ENCODE measurements at regions not wholly inside any gene's neighbourhood (a gene's known extent, or its start where the extent isn't known, plus 50 kb on each side); places are given as distances from the start of the nearest gene placed in this dataset.

DNA sequence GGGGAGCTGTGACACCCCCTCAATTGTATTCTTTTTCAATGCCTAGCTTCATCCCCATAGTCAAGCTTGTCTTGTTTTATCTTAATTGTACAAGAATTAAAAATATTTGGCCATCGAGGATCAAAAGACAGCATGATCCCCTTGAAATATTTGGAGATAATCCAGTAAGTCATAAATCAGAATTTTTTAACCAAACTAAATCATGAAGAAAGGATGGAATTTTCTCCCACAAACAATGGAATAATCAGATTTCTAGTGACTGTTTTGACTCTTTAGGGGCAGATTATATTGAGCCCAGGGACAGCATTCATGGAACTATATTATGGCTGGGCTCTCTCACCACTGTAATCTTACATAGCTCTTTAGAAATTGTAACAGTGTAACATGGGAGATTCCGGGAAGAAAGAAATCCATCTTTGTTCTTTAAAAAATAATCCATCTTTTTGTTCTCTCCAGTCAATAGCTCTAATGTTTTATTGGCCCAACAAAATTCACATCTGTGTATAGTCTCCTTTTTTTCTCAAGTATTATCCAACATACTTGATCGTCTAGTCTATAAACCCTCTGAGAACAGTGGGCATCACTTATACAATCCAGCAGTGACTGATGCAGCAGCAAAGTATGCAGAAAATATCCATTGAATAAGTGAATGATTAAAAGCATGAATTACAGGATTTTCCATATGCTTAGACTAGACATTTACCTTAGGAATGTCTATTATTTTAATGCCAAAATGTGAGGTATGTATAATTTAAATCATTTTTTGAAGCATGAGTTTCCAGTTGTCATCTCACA is 277.0 kb upstream of the PLSCR5 start:
- POLR2A ChIA-PET = no interaction called here
- Histone ChIP-seq H3K36me3 (replicated peaks in 1 of 2; ENCODE audit: control insufficient read depth in 1 of 2, insufficient read depth in 2 of 2, low read length in 1 of 2) (no peaks in the 10 kb centered on the region), H2AFZ (ENCODE audit: low read depth) (no peak overlapping the region), H3K9ac (no peak overlapping the region), H4K20me1 (ENCODE audit: insufficient read depth) (no peaks in the 10 kb centered on the region), H3K4me2 (no peak overlapping the region), H3K9me2 (no peaks in the 10 kb centered on the region), H3K27me3 (ENCODE audit: insufficient read depth) (no peaks in the 10 kb centered on the region), H3K27ac (ENCODE audit: low read depth in 2 of 2, low read length in 1 of 2) (no peak overlapping the region), H3K79me2 (ENCODE audit: insufficient read depth) (no peaks in the 10 kb centered on the region), H3K4me3 (ENCODE audit: low read depth in 2 of 2, low read length in 1 of 2) (no peak overlapping the region), H3K9me3 (no peaks in the 10 kb centered on the region), H3K4me1 (ENCODE audit: control insufficient read depth in 1 of 2, insufficient read depth in 2 of 2, low read depth in 1 of 2, low read length in 1 of 2) (no peaks in the 10 kb centered on the region; a peak in 1 of 4 replicates), H3F3A (replicated peaks; ENCODE audit: insufficient read depth) (no peaks in the 10 kb centered on the region)
- DNase-seq = no peak
- CTCF ChIA-PET = interaction anchor here (0.7 kb wide), 2 partner anchors 56 to 113 kb away, joined by 3 to 4 read pairs; no protein-coding TSS in a partner anchor
- 2% methylated on average over 3 of the region's 3 CpGs for WGBS (ENCODE audit: low lambda C conversion rate)
- TF ChIP-seq TAF1 (IDR thresholded peaks at IDR 0.05; ENCODE audit: borderline replicate concordance, low read depth, low read length) (no peak), POLR2AphosphoS5 (IDR thresholded peaks at IDR 0.05; ENCODE audit: low read depth, low read length) (no peak), TEAD4 (IDR thresholded peaks at IDR 0.05; ENCODE audit: borderline replicate concordance, insufficient read depth) (no peak), RXRA (IDR thresholded peaks at IDR 0.05; ENCODE audit: borderline replicate concordance, low read depth) (no peak), FOXJ3 (CRISPR knock-in tag; IDR thresholded peaks at IDR 0.05) (no peak), FOXM1 (IDR thresholded peaks at IDR 0.05; ENCODE audit: low read depth) (no peak)
- TF ChIP-seq, protein P1, sequence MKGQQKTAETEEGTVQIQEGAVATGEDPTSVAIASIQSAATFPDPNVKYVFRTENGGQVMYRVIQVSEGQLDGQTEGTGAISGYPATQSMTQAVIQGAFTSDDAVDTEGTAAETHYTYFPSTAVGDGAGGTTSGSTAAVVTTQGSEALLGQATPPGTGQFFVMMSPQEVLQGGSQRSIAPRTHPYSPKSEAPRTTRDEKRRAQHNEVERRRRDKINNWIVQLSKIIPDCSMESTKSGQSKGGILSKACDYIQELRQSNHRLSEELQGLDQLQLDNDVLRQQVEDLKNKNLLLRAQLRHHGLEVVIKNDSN (IDR thresholded peaks at IDR 0.05; ENCODE audit: borderline replicate concordance, low read depth) = no peak
- TF ChIP-seq, protein P2, sequence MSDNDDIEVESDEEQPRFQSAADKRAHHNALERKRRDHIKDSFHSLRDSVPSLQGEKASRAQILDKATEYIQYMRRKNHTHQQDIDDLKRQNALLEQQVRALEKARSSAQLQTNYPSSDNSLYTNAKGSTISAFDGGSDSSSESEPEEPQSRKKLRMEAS (IDR thresholded peaks at IDR 0.05; ENCODE audit: low read depth) = no peak

DNA sequence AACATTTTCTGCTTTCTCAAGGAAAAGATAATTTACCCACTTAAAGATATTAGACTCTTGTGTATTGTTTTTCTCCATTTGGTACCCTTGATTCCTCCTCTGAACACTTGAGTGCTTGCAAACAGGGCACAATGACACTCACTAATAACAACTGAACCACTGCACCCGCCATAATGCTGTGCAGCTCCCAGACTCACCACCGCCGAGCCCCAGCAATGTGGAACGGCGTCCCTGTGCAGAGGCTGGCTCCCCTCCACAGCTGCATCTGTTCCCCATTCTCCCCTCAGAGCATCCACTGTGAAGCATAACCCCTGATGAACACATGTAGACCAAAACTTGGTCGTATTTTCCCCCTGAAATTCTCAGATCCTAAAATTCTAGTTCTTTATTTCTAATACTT is 276.2 kb upstream of the PLSCR5 start:
- no peak for DNase-seq
- Histone ChIP-seq H3K9me3 (no peaks in the 10 kb centered on the region), H3K36me3 (replicated peaks in 1 of 2; ENCODE audit: control insufficient read depth in 1 of 2, insufficient read depth in 2 of 2, low read length in 1 of 2) (no peaks in the 10 kb centered on the region), H3K4me1 (ENCODE audit: control insufficient read depth in 1 of 2, insufficient read depth in 2 of 2, low read depth in 1 of 2, low read length in 1 of 2) (no peaks in the 10 kb centered on the region; a peak in 1 of 4 replicates), H3K27me3 (ENCODE audit: insufficient read depth) (no peaks in the 10 kb centered on the region), H2AFZ (ENCODE audit: low read depth) (no peak overlapping the region), H3F3A (replicated peaks; ENCODE audit: insufficient read depth) (no peaks in the 10 kb centered on the region), H4K20me1 (ENCODE audit: insufficient read depth) (no peaks in the 10 kb centered on the region), H3K9me2 (no peaks in the 10 kb centered on the region), H3K9ac (no peak overlapping the region), H3K4me3 (ENCODE audit: low read depth in 2 of 2, low read length in 1 of 2) (no peak overlapping the region), H3K27ac (ENCODE audit: low read depth in 2 of 2, low read length in 1 of 2) (no peak overlapping the region), H3K4me2 (no peak overlapping the region), H3K79me2 (ENCODE audit: insufficient read depth) (no peaks in the 10 kb centered on the region)
- WGBS (ENCODE audit: low lambda C conversion rate) = 3% methylated on average over 6 of the region's 6 CpGs
- ChIA-PET POLR2A (no interaction called here), CTCF (no interaction called here)
- TF ChIP-seq SMC3 (IDR thresholded peaks at IDR 0.05; ENCODE audit: low read depth, low read length) = no peak
- TF ChIP-seq MXI1 (IDR thresholded peaks at IDR 0.05; ENCODE audit: low read depth, low read length) = no peak
- TF ChIP-seq, protein P3, sequence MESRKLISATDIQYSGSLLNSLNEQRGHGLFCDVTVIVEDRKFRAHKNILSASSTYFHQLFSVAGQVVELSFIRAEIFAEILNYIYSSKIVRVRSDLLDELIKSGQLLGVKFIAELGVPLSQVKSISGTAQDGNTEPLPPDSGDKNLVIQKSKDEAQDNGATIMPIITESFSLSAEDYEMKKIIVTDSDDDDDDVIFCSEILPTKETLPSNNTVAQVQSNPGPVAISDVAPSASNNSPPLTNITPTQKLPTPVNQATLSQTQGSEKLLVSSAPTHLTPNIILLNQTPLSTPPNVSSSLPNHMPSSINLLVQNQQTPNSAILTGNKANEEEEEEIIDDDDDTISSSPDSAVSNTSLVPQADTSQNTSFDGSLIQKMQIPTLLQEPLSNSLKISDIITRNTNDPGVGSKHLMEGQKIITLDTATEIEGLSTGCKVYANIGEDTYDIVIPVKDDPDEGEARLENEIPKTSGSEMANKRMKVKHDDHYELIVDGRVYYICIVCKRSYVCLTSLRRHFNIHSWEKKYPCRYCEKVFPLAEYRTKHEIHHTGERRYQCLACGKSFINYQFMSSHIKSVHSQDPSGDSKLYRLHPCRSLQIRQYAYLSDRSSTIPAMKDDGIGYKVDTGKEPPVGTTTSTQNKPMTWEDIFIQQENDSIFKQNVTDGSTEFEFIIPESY (IDR thresholded peaks at IDR 0.05; ENCODE audit: borderline replicate concordance, low read depth) = no peak
- no peak for TF ChIP-seq YY1 (IDR thresholded peaks at IDR 0.05; ENCODE audit: low read depth)
- no peak for TF ChIP-seq GATA2 (CRISPR knock-in tag; IDR thresholded peaks at IDR 0.05)
- no peak for TF ChIP-seq SIN3A (IDR thresholded peaks at IDR 0.05; ENCODE audit: borderline replicate concordance, low read depth, low read length)
- TF ChIP-seq, protein P1 (IDR thresholded peaks at IDR 0.05; ENCODE audit: borderline replicate concordance, low read depth) = no peak
- no peak for TF ChIP-seq RAD21 (IDR thresholded peaks at IDR 0.05; ENCODE audit: low read length)
- TF ChIP-seq MEF2A (IDR thresholded peaks at IDR 0.05; ENCODE audit: borderline replicate concordance, low read depth) = no peak
- no peak for TF ChIP-seq JUND (IDR thresholded peaks at IDR 0.05)
- no peak for TF ChIP-seq CHD2 (IDR thresholded peaks at IDR 0.05; ENCODE audit: low read length, partially characterized antibody)
- TF ChIP-seq RXRA (IDR thresholded peaks at IDR 0.05; ENCODE audit: borderline replicate concordance, low read depth) = no peak
- TF ChIP-seq, protein P2 (IDR thresholded peaks at IDR 0.05; ENCODE audit: low read depth) = no peak
- TF ChIP-seq, protein P4, sequence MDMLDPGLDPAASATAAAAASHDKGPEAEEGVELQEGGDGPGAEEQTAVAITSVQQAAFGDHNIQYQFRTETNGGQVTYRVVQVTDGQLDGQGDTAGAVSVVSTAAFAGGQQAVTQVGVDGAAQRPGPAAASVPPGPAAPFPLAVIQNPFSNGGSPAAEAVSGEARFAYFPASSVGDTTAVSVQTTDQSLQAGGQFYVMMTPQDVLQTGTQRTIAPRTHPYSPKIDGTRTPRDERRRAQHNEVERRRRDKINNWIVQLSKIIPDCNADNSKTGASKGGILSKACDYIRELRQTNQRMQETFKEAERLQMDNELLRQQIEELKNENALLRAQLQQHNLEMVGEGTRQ (IDR thresholded peaks at IDR 0.05; ENCODE audit: borderline replicate concordance, low read depth, low read length) = no peak
- TF ChIP-seq GABPA (IDR thresholded peaks at IDR 0.05; ENCODE audit: low read depth) = no peak
- TF ChIP-seq TAF1 (IDR thresholded peaks at IDR 0.05; ENCODE audit: borderline replicate concordance, low read depth, low read length) = no peak
- TF ChIP-seq FOXJ3 (CRISPR knock-in tag; IDR thresholded peaks at IDR 0.05) = no peak

Measured in SK-N-SH (cell line).